GM18502 (cell line): ENCODE measurements at regions not wholly inside any gene's neighbourhood (a gene's known extent, or its start where the extent isn't known, plus 50 kb on each side); places are given as distances from the start of the nearest gene placed in this dataset.
A peak's percentile ranks its signal among the peaks of the same experiment; 100 is the strongest.
"Not testable (repeated sequence)": the region's sequence is repeated elsewhere in the genome, so short reads cannot be mapped to it uniquely, and the experiment has no call there.

Source experiments
- ATAC-seq: cut with Tn5 transposase; IDR thresholded peaks from one replicate; pipeline ENCODE4 v1.9.1; 2021; ENCODE audit warnings: mild to moderate bottlenecking; ENCODE audit not compliant: unreplicated experiment, poor library complexity

DNA sequence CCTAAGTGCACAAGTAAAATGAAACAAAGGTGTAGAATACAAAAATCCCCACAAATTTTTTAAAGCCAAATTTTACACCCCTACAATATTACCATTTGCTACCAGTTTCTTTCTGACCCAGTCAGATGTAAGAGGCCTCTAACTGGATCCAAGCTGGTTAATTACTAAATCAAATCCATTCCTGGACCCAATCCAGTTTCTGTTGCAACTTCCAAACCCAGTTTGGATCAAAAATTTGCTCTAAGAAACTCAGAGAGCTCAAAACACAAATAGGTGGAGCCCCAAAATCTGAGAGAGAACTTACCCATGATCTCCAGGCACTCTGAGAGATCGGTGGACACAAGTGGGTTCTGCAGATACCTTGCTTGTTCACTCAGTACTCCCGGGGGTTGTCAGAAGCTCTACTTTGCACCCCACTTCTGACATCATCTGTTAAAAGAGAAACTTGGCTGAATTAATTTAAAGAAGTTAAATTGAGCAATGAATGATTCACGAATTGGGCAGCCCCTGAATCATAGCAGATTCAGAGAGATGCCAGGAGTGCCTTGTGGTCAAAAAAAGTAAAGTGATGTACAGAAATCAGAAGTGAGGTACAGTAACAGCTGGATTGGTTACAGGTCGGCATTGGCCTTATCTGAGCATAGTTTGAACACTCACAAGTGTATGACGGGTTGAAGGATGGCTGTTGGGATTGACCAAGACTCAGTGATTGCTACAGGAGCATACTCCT is 448.0 kb downstream of the KCNT2 start:
- no peak for ATAC-seq

DNA sequence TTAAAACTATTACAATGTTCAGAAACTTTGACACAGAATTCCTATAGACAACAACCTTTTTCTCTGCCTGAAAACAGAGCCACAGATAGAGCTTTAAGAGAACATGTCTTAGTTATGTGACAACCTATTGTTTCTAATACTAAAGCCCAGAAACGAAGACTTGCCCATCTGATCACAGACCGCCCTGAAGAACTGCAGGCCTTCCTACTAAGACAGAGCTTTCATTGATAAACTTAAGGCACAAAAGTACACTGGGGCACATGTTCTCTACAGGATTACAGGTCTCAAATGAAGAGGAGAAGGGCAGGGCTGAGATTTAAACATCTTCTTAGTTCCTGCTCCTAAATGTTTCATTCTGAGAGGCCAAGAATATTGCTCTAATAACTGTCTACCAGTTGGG is 452.7 kb downstream of the KCNT2 start:
- ATAC-seq = no peak

DNA sequence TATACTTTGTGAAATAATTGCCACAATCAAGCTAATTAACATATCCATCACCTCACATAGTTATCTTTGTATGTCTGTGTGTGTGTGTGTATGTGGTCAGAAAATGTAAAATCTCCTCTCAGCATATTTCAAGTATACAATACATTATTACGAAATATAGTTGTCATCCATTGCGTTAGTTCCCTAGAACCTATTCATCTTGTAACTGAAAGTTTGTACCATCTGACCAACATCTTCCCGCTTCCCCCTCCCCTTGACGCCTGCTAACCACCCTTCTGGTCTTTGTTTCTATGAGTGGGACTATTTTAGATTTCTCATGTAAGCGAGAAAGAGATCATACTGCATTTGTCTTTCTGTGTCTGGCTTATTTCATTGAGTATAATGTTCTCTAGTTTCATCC is 455.3 kb downstream of the KCNT2 start:
- ATAC-seq = peak; percentile 68

DNA sequence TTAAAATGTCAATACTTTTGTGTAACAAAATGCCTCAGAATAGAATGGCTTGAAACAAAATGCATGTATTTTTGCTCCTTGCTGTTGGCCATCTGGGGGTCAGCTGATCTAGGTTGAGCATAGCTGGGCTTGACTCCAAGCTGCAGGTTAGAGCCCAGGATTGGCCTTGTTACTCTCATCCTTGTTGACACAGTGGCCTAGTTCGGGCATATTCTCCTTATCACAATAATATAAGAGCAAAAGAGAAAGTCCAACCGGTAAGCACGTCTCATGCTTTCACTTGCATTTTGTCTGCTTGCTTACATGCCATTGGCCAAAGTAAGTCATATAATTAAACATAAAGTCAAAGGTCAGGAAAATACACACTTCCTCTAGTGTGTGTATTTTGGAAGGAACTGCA is 456.2 kb downstream of the KCNT2 start:
- ATAC-seq = no peak

DNA sequence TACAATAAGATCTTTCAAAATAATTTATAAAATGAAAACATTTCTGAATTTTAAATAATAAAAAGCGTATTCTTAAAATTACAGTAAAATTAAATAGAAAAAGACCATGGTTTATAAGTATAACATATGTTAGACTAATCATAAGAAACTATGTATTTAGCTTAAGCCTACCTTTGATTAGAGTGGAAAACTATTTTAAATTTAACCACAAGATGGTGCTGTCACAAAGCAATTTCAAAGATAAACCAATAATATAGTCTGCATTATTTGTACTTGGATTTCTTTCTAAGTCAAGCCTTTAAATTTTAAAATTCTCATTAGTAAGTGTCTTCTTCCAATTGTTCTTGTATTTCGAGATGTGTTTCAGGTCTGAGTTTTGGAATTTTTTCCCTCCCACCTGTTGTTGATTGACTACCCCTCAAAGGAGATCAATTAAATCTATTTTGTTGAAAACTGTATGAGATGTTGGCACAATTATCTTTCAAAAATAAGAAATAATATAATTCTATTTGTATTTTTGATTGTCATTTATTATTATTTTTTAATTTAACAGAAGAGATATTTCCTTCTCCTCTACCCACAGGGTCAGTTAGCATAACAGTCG is 459.8 kb downstream of the KCNT2 start:
- ATAC-seq = peak; percentile 56

DNA sequence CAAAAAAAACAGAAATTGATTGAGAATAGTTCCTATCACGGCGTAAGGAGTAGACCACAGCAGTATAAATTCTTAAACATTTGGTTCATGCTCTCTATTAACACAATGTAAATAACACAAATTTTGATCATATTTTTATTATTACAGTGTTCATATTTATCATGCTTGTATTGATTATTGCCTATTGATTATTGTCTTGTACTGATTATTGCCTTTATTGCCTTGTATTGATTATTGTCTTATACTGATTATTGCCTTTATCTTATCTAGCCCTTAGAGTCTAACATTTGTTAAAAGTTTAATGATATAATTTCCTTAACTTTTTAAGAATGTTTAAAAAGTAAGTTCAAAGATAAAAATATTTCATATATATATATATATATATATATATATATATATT is 460.7 kb downstream of the KCNT2 start:
- no peak for ATAC-seq

DNA sequence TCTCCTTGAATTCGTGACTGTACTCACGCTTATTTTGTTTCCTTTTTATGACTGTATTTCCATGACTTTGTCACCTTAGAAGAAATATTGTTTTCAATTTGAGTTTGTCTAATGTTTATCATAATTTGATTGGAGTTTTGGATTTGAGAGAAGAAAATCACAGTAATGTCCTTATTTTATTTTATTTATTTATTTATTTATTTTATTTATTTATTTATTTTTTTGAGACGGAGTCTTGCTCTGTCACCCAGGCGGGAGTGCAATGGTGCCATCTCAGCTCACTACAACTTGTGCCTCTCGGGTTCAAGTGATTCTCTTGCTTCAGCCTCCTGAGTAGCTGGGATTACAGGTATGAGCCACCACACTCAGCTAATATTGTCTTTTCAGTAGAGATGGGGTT is 463.1 kb downstream of the KCNT2 start:
- not testable (repeated sequence) for ATAC-seq

DNA sequence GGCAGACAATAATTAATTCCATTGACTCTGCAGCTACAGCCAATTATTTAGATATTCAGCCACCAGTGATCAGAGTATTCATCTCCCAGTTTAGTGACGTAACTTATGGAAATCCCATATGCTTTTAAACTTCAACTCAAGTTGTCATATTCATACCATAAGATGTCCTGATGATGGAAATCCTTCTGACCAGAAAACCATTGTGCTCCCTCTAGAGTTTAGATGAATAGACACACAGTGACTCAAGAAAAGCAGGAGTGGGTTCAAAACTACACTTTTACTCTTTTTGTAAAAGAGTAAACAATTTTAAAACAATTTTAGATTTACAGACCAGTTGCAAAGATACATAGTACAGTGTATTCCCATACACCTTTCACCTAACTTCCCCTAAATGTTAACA is 463.7 kb downstream of the KCNT2 start:
- ATAC-seq = no peak

DNA sequence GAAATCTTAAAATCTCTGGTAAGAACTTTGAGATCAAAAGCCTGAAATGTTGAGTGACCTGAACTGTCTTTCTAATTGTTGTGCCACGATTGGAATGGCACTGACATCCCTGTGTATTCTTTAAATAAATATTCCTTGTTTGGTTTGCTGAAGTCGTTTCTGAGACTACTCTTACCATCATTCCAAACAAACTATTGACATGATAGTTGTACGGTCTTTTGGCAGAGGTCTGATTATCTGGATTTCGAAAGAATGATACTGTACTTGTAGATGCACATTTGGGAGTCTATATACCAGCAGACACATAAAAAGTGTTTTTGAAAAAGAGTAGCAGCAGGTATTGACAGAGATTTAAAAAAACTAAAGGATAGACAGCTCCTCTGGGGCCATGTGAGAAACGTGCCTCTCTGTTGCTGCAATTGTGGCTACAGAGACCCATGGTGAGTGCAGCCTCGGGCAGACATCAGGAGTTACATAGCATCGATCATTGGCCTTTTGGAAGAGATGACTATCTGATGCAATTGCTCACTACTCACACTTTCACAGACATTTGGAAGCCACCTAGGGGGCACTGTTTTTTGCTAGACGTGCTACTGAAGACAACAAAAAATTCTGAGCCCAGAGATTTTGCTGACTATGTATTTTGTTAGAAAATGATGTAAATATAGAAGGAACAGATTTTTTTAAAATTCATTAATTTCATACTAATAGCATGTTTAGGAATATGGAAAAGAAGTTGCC is 464.5 kb downstream of the KCNT2 start:
- ATAC-seq = no peak

DNA sequence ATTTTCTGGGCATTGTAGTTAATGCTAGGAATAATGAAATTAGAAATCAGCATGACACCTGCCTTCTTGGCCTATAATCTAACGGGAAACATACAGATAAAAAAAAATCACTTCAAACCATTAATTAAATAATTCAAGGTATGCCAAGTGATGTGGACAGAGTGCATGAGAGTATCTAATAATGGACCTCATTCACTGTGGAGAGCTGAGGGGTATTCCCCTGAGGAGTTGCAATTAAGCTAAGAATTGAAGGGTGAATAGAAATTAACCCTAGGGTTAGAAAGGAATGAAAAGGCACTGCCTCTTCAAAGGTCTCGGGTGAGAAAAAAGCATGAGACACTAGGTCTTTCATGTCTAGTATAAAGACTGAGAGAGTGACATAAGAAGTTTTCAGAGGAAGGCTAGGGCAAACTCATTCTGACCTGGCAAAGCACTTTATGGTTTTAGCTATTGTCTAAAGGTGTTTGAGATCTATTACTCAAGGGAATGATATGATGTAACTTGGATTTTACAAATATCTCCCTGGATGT is 466.1 kb downstream of the KCNT2 start:
- no peak for ATAC-seq

DNA sequence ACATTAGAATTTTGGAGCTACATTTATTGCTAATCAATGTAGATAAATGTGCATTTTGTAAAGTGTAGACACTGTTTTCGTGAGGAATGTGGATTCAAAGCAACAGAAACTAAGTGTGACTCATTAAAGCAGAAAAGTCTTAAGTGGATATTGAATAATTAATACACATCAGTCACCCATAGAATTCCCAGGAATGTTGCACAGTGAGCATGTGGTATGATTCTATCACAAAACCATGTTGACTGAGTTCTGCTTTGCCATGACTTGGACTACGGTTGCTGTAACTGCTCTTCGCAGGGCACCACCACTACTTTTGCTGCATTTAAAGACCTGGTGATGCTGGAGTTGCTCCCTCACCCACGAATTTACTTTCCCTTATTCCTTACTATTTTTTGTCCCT is 471.8 kb downstream of the KCNT2 start:
- ATAC-seq = no peak

DNA sequence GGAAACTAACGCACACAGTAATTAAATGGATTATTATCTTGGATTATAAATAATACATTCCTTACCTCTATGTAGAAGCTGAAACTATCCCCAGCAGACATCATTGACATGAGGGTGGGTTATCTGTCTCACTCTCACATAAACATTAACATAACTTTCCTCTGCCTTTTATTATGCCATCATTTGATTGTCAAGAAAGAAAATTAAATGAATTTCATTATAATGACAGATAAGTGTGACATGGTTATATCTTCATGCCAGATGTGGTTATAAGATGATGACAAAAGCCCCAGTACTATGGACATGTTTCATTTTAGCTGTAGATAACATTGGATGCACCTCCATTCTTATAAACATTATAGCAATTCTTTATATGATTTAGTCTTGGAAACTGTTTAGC is 476.5 kb downstream of the KCNT2 start:
- ATAC-seq = no peak

DNA sequence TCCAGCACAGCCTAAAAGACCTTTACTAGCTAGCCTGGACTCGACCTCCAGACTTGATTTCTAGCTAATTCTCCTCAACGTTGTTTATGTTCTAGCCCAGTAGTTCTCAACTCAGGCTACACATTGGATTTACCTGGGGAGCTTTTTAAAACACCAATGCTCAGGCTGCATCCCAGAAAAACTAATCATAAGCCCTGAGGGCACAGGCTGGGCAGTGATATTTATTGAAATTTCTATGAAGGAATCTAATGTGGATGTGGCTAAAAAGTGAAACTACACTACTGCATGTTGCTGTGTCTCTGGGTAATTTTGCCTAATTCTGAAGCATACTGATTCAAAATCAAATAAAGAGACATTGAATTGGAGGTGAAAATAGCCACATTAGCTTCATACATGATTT is 479.4 kb downstream of the KCNT2 start:
- no peak for ATAC-seq

DNA sequence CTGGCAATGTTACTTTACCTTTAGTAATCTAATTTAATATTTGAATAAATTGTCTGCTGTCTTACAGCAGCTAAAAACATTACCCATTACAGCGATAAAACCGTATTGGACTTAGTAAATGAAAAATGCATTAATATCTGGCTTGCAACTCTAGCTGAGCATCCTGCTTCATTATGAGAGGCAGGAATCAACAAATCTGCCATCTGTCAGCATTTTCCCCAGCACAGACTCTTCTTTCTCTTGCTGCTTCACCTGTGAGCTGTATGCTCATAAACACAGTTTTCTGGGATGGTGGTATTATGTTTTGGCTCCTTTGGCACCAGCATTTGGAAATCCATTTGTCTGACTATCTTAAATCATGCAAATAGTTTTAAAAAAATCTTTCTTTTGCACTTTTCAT is 487.1 kb downstream of the KCNT2 start:
- no peak for ATAC-seq

DNA sequence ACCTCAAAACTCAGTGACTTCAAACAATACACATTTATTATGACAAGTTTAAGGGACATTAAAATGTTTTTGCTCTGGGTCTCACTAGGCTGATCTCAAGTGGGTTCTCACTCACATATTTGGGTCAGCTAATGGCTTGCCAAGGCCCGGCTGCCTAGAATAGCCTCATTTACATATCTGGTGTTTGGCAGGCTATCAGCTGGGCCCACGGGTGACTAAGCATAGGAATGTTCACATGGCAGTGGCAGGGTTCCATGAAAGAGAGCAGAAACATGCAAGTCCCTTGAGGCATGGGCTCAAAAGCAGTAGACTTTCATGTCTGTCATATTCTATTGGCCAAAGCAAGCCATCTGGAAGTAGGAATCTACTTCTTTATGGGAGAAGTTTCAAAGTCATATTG is 492.6 kb downstream of the KCNT2 start:
- ATAC-seq = no peak

DNA sequence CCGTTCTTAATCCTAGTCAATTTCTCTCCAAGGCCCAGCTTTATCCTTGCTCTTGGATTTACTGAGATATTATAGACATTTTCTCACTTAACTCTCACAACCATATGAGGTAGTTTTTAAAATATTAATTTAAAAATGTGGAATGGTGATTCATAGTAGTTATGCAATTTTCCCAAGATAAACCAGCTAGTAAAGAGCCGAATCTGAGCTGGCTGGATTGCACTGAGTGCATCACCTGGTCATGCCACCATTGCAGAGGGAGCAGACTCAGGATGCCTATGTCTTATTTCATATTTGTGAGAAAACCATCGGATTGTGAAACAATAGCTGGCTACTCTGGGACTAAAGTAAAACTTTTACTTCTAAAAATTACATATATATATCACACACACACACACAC is 494.0 kb downstream of the KCNT2 start:
- no peak for ATAC-seq

DNA sequence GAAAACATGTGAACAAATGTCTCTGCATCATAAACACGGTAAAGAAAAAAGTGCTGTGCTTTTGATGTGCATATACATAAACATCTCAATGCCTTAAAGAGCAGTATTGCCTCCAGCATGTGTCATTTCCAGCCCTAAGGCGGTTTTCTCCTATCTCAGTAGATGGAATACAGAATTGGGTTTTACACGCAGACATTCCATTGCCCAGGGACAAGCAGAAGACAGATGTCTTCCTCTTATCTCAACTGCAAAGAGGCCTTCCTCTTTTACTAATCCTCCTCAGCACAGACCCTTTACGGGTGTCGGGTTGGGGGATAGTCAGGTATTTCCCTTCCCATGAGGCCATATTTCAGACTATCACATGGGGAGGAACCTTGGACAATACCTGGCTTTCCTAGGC is 499.2 kb downstream of the KCNT2 start:
- ATAC-seq = not testable (repeated sequence)

DNA sequence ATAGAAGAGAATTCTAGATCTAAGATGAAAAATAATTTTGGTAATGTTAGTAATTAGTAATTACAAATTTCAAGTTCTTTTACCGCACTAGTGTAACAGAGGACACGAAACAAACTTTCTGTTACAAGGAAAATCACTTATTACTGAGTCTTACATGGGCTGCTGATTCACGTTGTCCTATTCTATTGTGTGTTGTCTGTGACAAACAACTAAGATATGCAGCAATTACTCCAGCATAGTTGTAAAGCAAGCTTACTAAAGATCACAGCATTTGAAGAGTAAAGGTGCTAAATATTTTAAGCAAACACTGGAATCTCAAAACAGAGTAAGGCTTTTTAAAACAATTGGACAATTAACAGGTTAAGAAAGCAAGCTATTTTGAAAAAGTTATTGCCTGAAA is 502.3 kb downstream of the KCNT2 start:
- no peak for ATAC-seq

DNA sequence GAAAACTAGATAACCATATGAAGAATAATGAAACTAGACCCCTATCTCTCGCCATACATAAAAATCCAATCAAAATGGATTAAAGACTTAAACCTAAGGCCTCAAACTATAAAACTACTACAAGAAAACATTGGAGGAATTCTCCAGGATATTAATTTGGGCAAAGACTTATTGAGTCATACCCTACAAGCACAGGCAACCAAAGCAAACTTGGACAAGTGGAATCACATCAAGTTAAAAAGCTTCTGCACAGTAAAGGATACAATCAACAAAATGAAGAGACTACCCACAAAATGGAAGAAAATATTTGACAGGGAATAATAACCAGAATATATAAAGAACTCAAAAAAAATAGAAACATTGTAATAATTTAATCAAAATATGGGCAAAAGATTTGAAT is 505.4 kb downstream of the KCNT2 start:
- ATAC-seq = no peak

DNA sequence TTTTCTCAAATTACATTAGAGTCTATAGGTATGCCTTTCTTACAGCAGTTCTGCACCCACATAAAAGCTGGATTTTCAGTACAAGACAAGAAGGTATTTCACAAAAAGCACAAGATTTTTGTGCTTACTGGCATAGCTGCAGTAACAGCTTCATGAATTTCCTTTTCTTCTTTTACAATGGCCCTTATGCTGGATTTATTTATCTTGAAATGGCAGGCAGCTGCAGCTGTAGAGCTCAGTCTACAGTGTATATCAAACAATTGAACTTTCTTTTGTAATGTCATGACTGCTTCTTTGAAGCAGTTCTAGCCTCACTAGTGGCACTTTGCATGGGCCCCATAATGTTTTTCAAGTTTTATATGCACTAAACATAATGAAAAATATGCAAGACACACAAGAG is 510.2 kb downstream of the KCNT2 start:
- ATAC-seq = no peak

DNA sequence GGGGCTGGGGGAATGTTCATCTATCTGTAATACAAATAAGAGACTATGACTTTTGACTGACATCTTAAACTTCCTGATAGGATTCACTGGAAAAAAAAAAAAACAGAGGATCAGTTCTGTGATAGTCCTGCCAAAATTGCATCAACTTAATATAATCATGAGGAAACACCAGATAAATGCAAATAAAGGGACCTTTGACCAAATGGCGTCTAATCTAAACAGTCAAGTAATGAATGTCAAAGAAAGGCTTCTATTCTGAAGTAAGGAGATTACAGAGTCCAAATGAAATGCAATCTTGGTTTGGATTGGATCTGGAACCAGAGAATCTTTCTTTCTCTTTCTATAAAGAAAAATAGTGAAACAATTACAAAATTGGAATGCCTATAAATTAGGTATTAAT is 513.4 kb downstream of the KCNT2 start:
- ATAC-seq = no peak
